ENCODE measurements at regions not wholly inside any gene's neighbourhood (a gene's known extent, or its start where the extent isn't known, plus 50 kb on each side); places are given as distances from the start of the nearest gene placed in this dataset.
"Not testable (repeated sequence)": the region's sequence is repeated elsewhere in the genome, so short reads cannot be mapped to it uniquely, and the experiment has no call there.

GRCh38 chr14:106506881-106507305 is 980.5 kb downstream of the TMEM121 start:
- H3K36me3 ChIP-seq, result no peaks in the 10 kb centered on the region

DNA sequence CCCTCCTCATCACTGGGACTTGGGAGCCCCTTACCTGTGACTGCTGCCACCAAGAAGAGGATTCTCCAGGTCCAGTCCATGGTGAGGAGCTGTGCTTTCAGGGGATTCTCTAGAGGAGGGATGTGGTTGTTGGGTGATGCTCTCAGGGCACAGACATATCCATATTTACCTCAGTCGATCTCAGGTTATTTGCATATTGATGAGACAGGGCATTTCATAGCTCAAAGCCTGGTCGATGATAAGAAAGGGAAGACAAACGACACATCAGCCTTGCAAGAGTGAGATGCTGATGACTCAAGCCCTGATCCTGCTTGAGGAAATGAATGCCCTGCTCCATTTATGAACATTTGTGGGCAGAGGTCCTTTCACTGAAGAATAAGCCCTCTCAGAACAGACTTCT is 981.0 kb downstream of the TMEM121 start:
- no peaks in the 10 kb centered on the region for H3K27me3 ChIP-seq
- H3K4me3 ChIP-seq, result no peak overlapping the region
- H3K36me3 ChIP-seq, result no peaks in the 10 kb centered on the region
- no peak for DNase-seq
- no peaks in the 10 kb centered on the region for H3K9me3 ChIP-seq

More at GRCh38 chr14:106506881-106507305, 980.5 kb downstream of the TMEM121 start:
- Histone ChIP-seq H3K9me3 (no peaks in the 10 kb centered on the region), H3K27me3 (no peaks in the 10 kb centered on the region), H3K4me3 (no peak overlapping the region)
- DNase-seq, result no peak

GRCh38 chr14:106508216-106508615 is 981.8 kb downstream of the TMEM121 start:
- DNase-seq, result no peak
- no peak overlapping the region for H3K4me3 ChIP-seq
- H3K36me3 ChIP-seq, result no peaks in the 10 kb centered on the region
- H3K9me3 ChIP-seq, result no peaks in the 10 kb centered on the region
- no peaks in the 10 kb centered on the region for H3K27me3 ChIP-seq

- Histone ChIP-seq H3K36me3 (no peaks in the 10 kb centered on the region), H3K4me3 (no peak overlapping the region), H3K27me3 (no peaks in the 10 kb centered on the region), H3K9me3 (no peaks in the 10 kb centered on the region)
- no peak for DNase-seq
Observed at GRCh38 chr14:106509176-106509575, 982.8 kb downstream of the TMEM121 start.

DNA sequence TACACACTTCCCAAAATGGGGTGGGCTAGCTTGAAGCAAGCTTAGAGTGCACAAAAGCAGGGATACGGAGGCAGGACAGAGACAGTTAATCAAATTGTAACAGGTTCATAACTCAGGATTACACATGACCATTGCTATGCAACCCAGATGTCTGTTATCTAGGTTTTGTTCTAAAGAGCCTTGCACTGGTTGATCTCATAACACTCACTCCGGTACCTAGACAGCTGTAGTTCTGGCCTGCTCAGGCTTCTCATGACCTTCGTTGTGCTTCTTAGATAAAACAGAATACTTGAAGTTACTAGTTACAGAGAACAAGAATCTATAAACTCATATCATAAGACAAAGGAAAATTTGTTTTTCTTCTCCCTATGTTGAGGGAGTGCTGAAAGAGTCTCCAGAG is 983.4 kb downstream of the TMEM121 start:
- Histone ChIP-seq H3K27me3 (no peaks in the 10 kb centered on the region), H3K9me3 (no peaks in the 10 kb centered on the region), H3K36me3 (no peaks in the 10 kb centered on the region), H3K4me3 (no peak overlapping the region)
- no peak for DNase-seq

GRCh38 chr14:106511006-106511799 is 984.8 kb downstream of the TMEM121 start:
- no peak overlapping the region for H3K4me3 ChIP-seq
- H3K36me3 ChIP-seq, result no peaks in the 10 kb centered on the region
- H3K9me3 ChIP-seq, result no peaks in the 10 kb centered on the region
- no peaks in the 10 kb centered on the region for H3K27me3 ChIP-seq
- DNase-seq, result no peak

DNA sequence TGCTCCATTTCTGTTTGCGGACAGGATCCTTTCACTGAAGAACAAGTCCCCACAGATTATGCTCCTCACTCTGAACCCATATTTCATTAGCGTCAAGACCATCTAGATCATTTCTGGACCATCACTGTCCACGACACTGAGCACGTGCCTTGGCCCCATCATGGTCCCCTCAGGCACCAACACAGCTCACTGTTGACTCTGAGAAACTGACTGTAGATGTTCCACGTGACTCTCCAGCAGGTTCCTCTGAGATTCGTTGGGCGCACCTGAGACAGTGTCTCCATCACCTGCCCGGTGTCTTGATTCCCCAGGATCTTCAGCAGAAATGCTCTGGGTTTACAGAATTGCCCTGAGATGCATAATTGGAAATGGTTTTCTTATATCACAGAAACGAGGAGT is 985.4 kb downstream of the TMEM121 start:
- Histone ChIP-seq H3K4me3 (no peak overlapping the region), H3K36me3 (no peaks in the 10 kb centered on the region), H3K27me3 (no peaks in the 10 kb centered on the region), H3K9me3 (no peaks in the 10 kb centered on the region)
- DNase-seq, result no peak

GRCh38 chr14:106513302-106513701 is 986.9 kb downstream of the TMEM121 start:
- H3K36me3 ChIP-seq, result no peaks in the 10 kb centered on the region
- no peaks in the 10 kb centered on the region for H3K27me3 ChIP-seq
- no peaks in the 10 kb centered on the region for H3K9me3 ChIP-seq
- H3K4me3 ChIP-seq, result no peak overlapping the region
- no peak for DNase-seq

GRCh38 chr14:106518054-106518943 is 991.9 kb downstream of the TMEM121 start:
- peak; percentile 3 for DNase-seq
- H3K9me3 ChIP-seq, result no peaks in the 10 kb centered on the region
- H3K4me3 ChIP-seq, result no peak overlapping the region
- H3K36me3 ChIP-seq, result no peaks in the 10 kb centered on the region
- no peaks in the 10 kb centered on the region for H3K27me3 ChIP-seq

DNA sequence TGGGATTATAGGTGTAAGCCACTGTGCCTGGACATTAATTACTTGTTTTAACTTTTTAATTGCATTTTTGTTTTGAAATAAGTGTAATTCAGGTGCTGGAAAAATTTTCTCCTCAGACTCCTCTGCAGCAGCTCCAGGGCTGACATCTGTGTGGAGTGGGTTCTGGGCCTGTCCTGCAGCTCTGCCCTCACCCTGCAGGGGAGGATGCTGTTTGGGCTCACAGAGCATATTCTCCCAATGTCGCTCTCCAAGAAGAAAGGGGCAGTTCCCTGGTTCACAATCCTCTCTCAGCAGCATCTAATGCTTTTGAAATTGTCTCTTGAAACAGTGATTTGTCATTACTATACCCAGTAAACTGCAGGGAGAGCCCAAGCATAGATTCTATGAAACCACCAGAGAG is 995.7 kb downstream of the TMEM121 start:
- H3K4me3 ChIP-seq, H3K36me3 ChIP-seq, H3K27me3 ChIP-seq, H3K9me3 ChIP-seq, DNase-seq: not testable (repeated sequence)

DNA sequence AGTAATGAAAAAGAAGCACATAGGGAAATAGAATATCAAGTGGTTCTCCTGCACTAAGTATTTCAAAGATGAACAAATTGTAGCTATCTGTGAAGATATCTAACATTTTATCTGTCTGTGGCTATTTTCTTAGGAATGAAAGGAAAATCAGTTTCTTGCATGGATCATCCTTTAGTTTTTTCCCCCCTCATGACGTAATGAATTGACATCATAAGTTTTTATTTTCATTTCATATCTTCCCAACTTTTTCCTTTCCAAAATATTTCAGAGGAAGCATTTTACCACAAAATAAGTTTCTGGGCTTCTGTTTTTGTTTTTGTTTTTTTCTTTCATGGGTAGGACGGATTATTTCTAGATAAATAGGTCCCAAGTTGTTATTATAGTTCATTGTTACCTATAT is 996.6 kb downstream of the TMEM121 start:
- Histone ChIP-seq H3K9me3 (no peaks in the 10 kb centered on the region), H3K36me3 (no peaks in the 10 kb centered on the region), H3K4me3 (no peak overlapping the region), H3K27me3 (no peaks in the 10 kb centered on the region)
- no peak for DNase-seq

- Histone ChIP-seq H3K4me3 (no peak overlapping the region), H3K27me3 (no peaks in the 10 kb centered on the region), H3K9me3 (no peaks in the 10 kb centered on the region), H3K36me3 (no peaks in the 10 kb centered on the region)
- DNase-seq, result no peak
Observed at GRCh38 chr14:106528717-106529116, 1002.3 kb downstream of the TMEM121 start.

DNA sequence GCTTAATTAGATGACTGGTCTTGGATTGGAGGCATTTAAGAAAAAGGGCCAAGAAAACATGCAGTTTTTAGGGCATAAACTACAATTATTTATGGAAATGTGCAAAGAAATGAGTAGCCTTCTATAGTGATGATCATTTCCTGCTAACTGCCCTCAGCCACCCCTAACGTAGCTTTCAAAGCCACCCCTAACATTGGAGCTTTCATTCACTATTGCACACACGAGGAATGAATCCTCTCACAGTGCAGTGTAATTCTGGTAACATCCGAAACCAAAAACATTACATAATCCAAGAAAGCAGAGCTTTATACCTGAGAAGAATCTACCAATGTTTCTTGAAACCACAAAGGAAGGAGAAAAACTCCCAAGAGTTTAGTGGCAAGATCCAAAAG is 1003.6 kb downstream of the TMEM121 start:
- no peak overlapping the region for H3K4me3 ChIP-seq
- no peaks in the 10 kb centered on the region for H3K27me3 ChIP-seq
- no peaks in the 10 kb centered on the region for H3K36me3 ChIP-seq
- no peaks in the 10 kb centered on the region for H3K9me3 ChIP-seq
- DNase-seq, result no peak

DNA sequence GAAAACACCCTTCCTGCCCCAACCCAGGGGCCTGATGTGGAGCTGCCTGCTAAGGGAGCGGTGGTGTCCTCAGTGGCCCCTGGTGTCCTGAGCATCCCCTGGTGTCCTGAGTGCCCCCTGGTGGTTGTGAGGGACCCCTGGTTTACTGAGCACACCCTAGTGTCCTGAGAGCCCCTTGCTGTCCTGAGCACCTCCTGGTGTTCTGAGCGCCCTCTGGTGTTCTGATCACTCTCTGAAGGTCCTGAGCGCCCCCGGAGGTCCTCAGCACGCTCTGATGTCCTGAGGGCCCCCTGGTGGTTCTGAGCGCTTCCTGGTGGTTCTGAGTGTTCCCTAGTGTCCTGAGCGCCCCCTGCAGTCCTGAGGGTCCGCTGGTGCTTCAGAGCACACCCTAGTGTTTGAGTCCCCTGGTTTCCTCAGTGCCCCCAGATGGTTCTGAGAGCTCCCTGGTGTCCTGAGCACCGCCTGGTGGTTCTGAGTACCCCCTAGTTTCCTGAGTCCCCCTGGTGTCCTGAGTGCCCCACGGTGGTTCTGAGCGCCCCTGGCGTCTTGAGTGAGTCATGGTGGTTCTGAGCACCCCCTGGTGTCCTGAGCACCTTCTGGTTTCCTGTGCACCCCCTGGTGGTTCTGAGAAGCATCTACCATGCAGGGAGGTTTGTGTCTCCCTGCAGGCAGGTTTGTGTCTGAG is 1004.2 kb downstream of the TMEM121 start:
- Histone ChIP-seq H3K36me3 (no peaks in the 10 kb centered on the region), H3K9me3 (no peaks in the 10 kb centered on the region), H3K4me3 (no peak overlapping the region), H3K27me3 (no peaks in the 10 kb centered on the region)
- DNase-seq, result peak; percentile 0

DNA sequence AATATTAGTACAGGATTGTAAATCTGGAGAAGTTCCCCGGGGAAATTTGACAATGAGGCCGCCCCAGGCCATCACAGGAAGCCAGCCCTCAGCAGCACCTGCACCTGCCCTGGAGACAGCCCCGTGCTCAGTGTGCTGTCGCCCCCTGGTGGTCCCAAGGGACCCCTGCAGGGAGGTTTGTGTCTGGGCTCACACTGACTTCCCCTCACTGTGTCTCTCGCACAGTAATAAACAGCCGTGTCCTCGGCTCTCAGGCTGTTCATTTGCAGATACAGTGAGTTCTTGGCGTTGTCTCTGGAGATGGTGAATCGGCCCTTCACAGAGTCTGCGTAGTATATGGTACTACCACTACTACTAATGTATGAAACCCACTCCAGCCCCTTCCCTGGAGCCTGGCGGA is 1011.2 kb downstream of the TMEM121 start:
- not testable (repeated sequence) for H3K36me3 ChIP-seq, H3K9me3 ChIP-seq, H3K4me3 ChIP-seq, DNase-seq, H3K27me3 ChIP-seq

DNA sequence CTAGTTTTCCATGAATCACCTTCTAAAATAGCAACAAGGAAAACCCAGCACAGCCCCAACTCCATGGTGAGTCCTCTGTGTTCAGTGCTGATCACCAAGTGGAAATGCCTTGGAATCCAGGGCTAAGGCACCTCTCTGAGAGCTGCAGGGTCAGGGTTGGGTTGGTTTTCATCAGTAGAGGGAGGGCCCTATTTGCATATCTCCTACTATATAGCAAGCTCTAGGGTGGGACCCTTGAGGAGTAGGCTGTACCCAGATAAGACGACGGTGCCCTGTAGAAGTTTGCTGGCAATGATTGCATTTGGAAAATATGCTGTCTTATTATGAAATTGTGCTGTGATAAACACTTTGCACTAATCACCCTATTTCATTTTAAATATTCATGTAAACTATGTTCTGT is 1011.8 kb downstream of the TMEM121 start:
- Histone ChIP-seq H3K36me3 (no peaks in the 10 kb centered on the region), H3K27me3 (no peaks in the 10 kb centered on the region), H3K9me3 (no peaks in the 10 kb centered on the region), H3K4me3 (no peak overlapping the region)
- DNase-seq, result no peak

DNA sequence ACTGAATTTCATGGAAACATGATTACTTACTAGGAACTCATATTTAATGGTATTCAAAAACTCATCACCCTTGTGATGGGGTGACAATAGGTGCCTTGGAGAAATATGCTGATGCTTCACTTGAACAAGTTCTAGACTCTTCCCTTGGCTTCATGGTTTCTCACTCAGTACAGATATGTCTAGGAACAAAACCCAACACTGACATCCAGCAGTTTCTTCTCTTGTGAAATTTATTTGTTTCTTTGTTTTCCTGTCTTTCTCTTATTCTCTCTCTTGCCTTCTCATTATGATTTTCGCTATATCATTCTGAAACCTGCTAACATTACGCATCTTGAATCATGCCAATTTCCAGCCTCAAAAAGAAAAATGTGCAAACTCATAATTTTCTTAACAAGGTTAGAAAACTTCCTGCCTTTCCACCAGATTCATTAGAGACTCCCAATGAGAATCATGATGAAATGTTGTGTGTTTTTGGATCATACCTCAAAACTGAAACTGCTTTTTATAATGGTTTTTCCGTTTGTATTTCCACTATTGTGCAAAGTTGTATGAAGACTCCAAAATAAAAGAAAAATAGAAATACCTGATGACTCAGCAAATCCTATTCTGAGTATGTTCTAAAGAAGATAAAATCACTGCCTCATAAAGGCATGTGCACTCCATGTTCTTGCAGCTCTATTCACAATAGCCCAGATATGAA is 1021.5 kb downstream of the TMEM121 start:
- Histone ChIP-seq H3K27me3 (no peaks in the 10 kb centered on the region), H3K9me3 (no peaks in the 10 kb centered on the region), H3K36me3 (no peaks in the 10 kb centered on the region), H3K4me3 (no peak overlapping the region)
- DNase-seq, result no peak
